GM23338 (cell line): ENCODE measurements at regions not wholly inside any gene's neighbourhood (a gene's known extent, or its start where the extent isn't known, plus 50 kb on each side); places are given as distances from the start of the nearest gene placed in this dataset.
"Not testable (repeated sequence)": the region's sequence is repeated elsewhere in the genome, so short reads cannot be mapped to it uniquely, and the experiment has no call there.

Source experiments
- EZH2 ChIP-seq: fragments of 200-600 bp; sonication (generic); IDR thresholded peaks from one replicate; pipeline ENCODE4 v1.8.0; 2017; ENCODE audit warnings: antibody characterized with exemption, mild to moderate bottlenecking, low read depth; ENCODE audit not compliant: unreplicated experiment
- NANOG ChIP-seq: IDR thresholded peaks from 2 replicates; pipeline ENCODE4 v1.6.1; 2016; ENCODE audit warnings: antibody characterized with exemption, borderline replicate concordance
- POLR2AphosphoS5 ChIP-seq: IDR thresholded peaks from 2 replicates; pipeline ENCODE4 v1.6.1; 2016; ENCODE audit warnings: antibody characterized with exemption, low read depth
- TF ChIP-seq, protein P1 (sequence below), 2 experiments: fragments of 200-600 bp in 1 of 2; sonication (generic) in 1 of 2; conservative IDR thresholded peaks; 2 replicates each; pipeline versions ENCODE4 v1.5.1 to v1.6.1; 2016 to 2017; ENCODE audit warnings: antibody characterized with exemption in 2 of 2, low read depth in 2 of 2, mild to moderate bottlenecking in 2 of 2, moderate library complexity in 1 of 2

DNA sequence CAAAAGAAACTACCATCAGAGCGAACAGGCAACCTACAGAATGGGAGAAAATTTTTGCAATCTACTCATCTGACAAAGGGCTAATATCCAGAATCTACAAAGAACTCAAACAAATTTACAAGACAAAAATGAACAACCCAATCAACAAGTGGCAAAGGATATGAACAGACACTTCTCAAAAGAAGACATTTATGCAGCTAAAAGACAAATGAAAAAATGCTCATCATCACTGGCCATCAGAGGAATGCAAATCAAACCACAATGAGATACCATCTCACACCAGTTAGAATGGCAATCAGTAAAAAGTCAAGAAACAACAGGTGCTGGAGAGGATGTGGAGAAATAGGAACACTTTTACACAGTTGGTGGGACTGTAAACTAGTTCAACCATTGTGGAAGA is 425.0 kb downstream of the NPIPA8 start:
- TF ChIP-seq, protein P1, sequence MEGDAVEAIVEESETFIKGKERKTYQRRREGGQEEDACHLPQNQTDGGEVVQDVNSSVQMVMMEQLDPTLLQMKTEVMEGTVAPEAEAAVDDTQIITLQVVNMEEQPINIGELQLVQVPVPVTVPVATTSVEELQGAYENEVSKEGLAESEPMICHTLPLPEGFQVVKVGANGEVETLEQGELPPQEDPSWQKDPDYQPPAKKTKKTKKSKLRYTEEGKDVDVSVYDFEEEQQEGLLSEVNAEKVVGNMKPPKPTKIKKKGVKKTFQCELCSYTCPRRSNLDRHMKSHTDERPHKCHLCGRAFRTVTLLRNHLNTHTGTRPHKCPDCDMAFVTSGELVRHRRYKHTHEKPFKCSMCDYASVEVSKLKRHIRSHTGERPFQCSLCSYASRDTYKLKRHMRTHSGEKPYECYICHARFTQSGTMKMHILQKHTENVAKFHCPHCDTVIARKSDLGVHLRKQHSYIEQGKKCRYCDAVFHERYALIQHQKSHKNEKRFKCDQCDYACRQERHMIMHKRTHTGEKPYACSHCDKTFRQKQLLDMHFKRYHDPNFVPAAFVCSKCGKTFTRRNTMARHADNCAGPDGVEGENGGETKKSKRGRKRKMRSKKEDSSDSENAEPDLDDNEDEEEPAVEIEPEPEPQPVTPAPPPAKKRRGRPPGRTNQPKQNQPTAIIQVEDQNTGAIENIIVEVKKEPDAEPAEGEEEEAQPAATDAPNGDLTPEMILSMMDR (conservative IDR thresholded peaks at IDR 0.05; ENCODE audit: low read depth in 2 of 2), result not testable (repeated sequence)
- not testable (repeated sequence) for TF ChIP-seq EZH2, POLR2AphosphoS5, NANOG
